ENCODE measurements at regions not wholly inside any gene's neighbourhood (a gene's known extent, or its start where the extent isn't known, plus 50 kb on each side); places are given as distances from the start of the nearest gene placed in this dataset.

GRCh38 chr4:59772641-59773139 is 1427.4 kb upstream of the ADGRL3 start:
- no peak overlapping the region for H3K4me2 ChIP-seq (ENCODE audit: insufficient read depth in 1 of 2, low read depth in 2 of 2, low read length in 2 of 2)
- no peak overlapping the region for H3K56ac ChIP-seq (replicated peaks; ENCODE audit: insufficient read length, low read depth, low read length)
- no peak overlapping the region for H2BK15ac ChIP-seq (ENCODE audit: low read length)
- no peaks in the 10 kb centered on the region for H3K27me3 ChIP-seq (replicated peaks in 1 of 4; ENCODE audit: control insufficient read depth in 3 of 4, extremely low read depth in 1 of 4, insufficient read depth in 3 of 4, low read length in 3 of 4)
- H3K4ac ChIP-seq (replicated peaks; ENCODE audit: insufficient read length, low read depth, low read length) = no peak overlapping the region
- no peak overlapping the region for H2BK5ac ChIP-seq (ENCODE audit: low read depth, low read length)
- no peak overlapping the region for H3K4me3 ChIP-seq (ENCODE audit: extremely low read depth in 1 of 4, insufficient read depth in 2 of 4, low read depth in 3 of 4, low read length in 4 of 4)
- H2BK120ac ChIP-seq (replicated peaks; ENCODE audit: low read depth, low read length) = no peak overlapping the region
- no peak overlapping the region for H3K27ac ChIP-seq (ENCODE audit: low read depth, low read length)
- DNase-seq (ENCODE audit: low read depth in 1 of 2, low spot score in 2 of 2) (no peak), FAIRE-seq (no peak)
- H3K36me3 ChIP-seq (ENCODE audit: control insufficient read depth in 2 of 4, insufficient read depth in 4 of 4, low read length in 3 of 4) = no peaks in the 10 kb centered on the region
- 81% methylated on average over 1 of the region's 1 CpG; no CpG with 5 or more reads in 1 of the 2 experiments for WGBS, 2 experiments (ENCODE audit: extremely low coverage in 1 of 2, insufficient coverage in 1 of 2, insufficient read length in 1 of 2, insufficient replicate concordance in 2 of 2, low coverage in 1 of 2, low lambda C conversion rate in 2 of 2, missing lambda C conversion rate in 1 of 2)
- TF ChIP-seq MAX (IDR thresholded peaks at IDR 0.05) (no peak), ATF3 (IDR thresholded peaks at IDR 0.05; ENCODE audit: insufficient read depth, low read depth, low read length) (no peak), ASH2L (IDR thresholded peaks at IDR 0.05; ENCODE audit: low read length) (no peak), RFX5 (IDR thresholded peaks at IDR 0.05; ENCODE audit: borderline replicate concordance, low read depth, low read length) (no peak), RXRA (IDR thresholded peaks at IDR 0.05; ENCODE audit: insufficient read depth, low read depth, low read length) (no peak), BRCA1 (IDR thresholded peaks at IDR 0.05; ENCODE audit: low read depth, low read length) (no peak)
- H3K79me1 ChIP-seq (ENCODE audit: low read depth, low read length) = no peaks in the 10 kb centered on the region
- no peaks in the 10 kb centered on the region for H3K9me3 ChIP-seq (ENCODE audit: insufficient read depth in 2 of 2, low read depth in 1 of 2, low read length in 1 of 2)
- H2BK12ac ChIP-seq (ENCODE audit: low read depth, low read length) = no peak overlapping the region
- H2BK20ac ChIP-seq (ENCODE audit: low read length) = no peak overlapping the region
- H3K9ac ChIP-seq (replicated peaks in 1 of 4; ENCODE audit: extremely low read depth in 1 of 4, low read depth in 3 of 4, low read length in 3 of 4) = no peak overlapping the region
- ChIA-PET POLR2A (ENCODE audit: partially characterized antibody) (no interaction called here), CTCF (ENCODE audit: partially characterized antibody) (interaction anchor here (1.1 kb wide), 1 partner anchor 19 kb away, joined by 3 read pairs; no protein-coding TSS in a partner anchor)
- H4K5ac ChIP-seq (ENCODE audit: insufficient read length, low read depth, low read length) = no peak overlapping the region
- no peak overlapping the region for H4K91ac ChIP-seq (replicated peaks; ENCODE audit: insufficient read length, low read length)
- H3K79me2 ChIP-seq (ENCODE audit: control insufficient read depth in 1 of 2, insufficient read depth in 2 of 2, low read length in 2 of 2) = no peaks in the 10 kb centered on the region
- H3K14ac ChIP-seq (ENCODE audit: insufficient read length) = no peak overlapping the region
- H3K23ac ChIP-seq (ENCODE audit: insufficient read length) = no peak overlapping the region
- H2AK5ac ChIP-seq (ENCODE audit: low read depth, low read length) = no peak overlapping the region
- H3K4me1 ChIP-seq (replicated peaks in 1 of 4; ENCODE audit: control insufficient read depth in 3 of 4, insufficient read depth in 4 of 4, low read length in 3 of 4) = no peaks in the 10 kb centered on the region
- H3K23me2 ChIP-seq (ENCODE audit: low read depth, low read length) = no peaks in the 10 kb centered on the region
- no peaks in the 10 kb centered on the region for H4K20me1 ChIP-seq (replicated peaks in 1 of 2; ENCODE audit: control insufficient read depth in 1 of 2, insufficient read depth in 2 of 2, low read length in 2 of 2)
- H3K18ac ChIP-seq (ENCODE audit: extremely low read depth, low read length) = no peak overlapping the region
- no peak overlapping the region for H4K8ac ChIP-seq (ENCODE audit: extremely low read depth, insufficient read depth, low read length)
- no peak overlapping the region for H2AFZ ChIP-seq (ENCODE audit: low read length)
